HG02885 (cell line): ENCODE measurements at regions not wholly inside any gene's neighbourhood (a gene's known extent, or its start where the extent isn't known, plus 50 kb on each side); places are given as distances from the start of the nearest gene placed in this dataset.

Source experiments
- ATAC-seq: cut with Tn5 transposase; IDR thresholded peaks from one replicate; pipeline ENCODE4 v1.9.1; 2021; ENCODE audit warnings: mild to moderate bottlenecking; ENCODE audit not compliant: unreplicated experiment, poor library complexity

- ATAC-seq, result no peak
Observed at GRCh38 chr5:24909210-24909609, 264.4 kb upstream of the CDH10 start.

DNA sequence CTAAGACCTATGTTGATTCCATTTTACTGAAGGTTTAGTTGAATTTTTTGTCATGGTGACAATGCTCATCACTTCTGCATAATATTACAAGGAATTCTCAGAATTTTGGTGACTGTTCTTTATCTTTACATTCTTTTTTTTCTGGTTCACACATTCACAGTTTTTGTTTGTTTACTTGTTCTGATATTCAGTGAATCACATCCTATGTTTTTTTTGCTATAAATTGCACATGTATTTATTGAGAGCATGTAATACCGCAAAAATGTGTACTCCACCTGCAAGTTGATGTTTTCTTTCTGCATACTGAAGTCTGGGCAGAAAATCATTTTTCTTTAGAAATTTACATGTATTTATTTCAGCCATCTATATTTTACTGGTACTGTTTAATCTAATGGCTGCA is 261.9 kb upstream of the CDH10 start:
- ATAC-seq, result no peak

DNA sequence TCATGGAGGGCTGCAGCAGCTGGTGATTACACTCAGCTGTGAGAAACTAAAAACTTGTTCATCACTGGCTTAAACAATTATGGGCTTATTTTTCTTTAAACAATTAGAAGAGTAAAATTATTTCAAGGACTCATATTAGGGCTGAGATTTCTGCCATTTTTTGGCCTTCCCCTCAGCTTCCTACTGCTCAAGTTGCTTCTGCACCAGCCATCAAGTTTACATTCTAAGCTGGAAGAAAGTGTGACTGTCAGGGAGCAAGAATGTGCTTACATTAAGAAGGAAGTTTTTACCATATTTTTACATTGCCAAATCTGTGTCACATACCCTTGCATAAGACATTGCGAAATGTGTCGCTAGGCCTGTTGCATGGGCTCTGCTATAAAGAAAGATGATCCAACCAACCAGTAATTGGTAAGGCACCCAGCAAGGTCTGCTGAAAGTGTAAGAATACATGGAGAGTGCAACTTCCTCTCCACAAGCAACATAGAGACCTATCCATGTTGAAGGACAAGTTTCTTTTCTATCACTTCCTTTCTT is 260.3 kb upstream of the CDH10 start:
- no peak for ATAC-seq

GRCh38 chr5:24899180-24899579 is 254.4 kb upstream of the CDH10 start:
- no peak for ATAC-seq

DNA sequence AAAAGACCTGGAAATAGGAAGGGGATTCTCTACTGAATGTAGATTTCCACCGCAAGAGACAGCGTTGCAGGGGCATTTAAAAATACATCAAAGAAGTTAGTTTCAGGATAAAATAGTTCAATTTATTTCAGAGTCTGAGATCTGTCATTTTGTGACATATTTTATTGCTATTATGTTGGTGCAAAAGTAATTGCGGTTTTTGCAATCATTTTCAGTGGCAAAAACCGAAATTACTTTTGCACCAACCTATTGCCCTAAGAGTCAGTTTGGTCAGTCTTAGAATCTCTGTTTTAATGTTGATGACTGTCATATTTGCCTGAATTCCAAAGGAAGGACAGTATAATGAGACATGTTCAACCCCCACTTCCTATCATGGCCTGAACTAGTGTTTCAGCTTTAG is 219.5 kb upstream of the CDH10 start:
- ATAC-seq, result no peak

DNA sequence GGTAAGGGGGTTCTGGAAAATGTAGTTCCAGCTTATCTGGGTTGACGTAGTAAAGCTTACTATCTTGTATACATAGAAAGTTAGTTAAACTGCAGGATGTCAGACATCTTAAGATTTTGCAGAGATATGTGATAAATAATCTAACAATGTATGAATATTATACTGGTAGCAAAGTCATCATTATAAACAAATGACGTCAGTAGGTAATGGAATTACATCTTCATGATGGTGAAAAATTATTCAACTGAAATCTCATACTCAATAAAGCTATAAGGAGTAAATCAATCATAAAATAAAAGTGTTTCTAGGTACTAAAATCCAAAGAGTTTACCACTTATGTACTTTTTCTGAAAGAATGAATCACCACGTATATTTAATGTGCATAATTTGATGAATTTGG is 217.3 kb upstream of the CDH10 start:
- ATAC-seq, result no peak

GRCh38 chr5:24855485-24855884 is 210.7 kb upstream of the CDH10 start:
- no peak for ATAC-seq

- ATAC-seq, result no peak
Observed at GRCh38 chr5:24854850-24855249, 210.1 kb upstream of the CDH10 start.

GRCh38 chr5:24854350-24854749 is 209.6 kb upstream of the CDH10 start:
- ATAC-seq, result no peak

- no peak for ATAC-seq
Observed at GRCh38 chr5:24850926-24851486, 206.2 kb upstream of the CDH10 start.

GRCh38 chr5:24849210-24849609 is 204.4 kb upstream of the CDH10 start:
- ATAC-seq, result no peak

GRCh38 chr5:24831989-24832388 is 187.2 kb upstream of the CDH10 start:
- ATAC-seq, result no peak

DNA sequence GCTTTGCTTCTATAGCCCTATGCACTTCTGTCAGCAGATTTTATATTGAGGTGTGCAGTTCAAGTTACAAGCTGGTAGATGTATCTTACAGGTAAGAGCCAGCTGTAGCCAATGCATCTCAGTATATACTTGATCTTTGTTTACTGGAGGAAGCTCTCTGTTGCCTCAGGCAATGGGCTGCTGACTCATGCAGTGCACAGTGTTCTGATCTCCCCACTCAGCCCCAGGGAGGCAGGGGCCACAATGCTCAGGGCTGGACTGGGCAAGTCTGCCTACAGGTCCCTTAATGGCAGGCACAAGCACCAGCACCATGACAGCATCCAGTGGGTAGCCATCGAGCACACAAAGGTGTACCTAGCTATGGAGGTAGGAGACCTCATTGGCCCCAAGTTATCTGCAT is 178.8 kb upstream of the CDH10 start:
- no peak for ATAC-seq

DNA sequence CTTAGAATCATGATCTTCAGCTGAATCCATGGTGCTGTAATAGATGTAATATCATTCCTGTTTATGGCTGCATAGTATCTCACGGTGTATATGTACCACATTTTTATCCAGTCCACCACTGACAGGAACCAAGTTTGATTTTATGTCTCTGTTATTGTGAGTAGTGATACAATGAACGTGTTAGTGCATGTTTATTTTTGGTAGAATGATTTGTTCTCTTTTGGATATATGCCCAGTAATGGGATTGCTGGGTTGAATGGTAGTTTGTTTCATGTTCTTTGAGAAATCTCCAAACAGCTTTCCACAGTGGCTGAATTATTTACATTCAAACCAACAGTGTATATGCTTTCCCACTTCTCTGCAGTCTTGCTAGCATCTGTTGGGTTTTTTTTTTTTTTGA is 175.1 kb upstream of the CDH10 start:
- ATAC-seq, result no peak

DNA sequence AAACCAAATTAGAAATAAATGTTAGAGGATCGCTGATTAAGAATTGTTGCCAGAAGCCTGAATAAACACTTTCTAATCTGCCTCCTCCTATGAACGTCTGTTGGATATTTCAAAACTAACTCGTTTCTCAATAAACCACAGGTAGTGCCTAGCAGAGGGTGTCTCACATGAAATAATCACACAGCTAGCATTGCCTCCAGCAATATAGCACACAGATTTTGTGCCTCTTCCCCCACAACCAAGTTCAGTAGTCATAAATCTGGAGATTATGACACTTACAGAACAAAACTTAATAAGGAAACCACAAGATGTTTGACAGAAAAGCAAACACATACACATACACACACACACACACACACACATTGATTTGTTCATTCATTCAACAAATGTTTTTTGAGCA is 173.2 kb upstream of the CDH10 start:
- no peak for ATAC-seq

DNA sequence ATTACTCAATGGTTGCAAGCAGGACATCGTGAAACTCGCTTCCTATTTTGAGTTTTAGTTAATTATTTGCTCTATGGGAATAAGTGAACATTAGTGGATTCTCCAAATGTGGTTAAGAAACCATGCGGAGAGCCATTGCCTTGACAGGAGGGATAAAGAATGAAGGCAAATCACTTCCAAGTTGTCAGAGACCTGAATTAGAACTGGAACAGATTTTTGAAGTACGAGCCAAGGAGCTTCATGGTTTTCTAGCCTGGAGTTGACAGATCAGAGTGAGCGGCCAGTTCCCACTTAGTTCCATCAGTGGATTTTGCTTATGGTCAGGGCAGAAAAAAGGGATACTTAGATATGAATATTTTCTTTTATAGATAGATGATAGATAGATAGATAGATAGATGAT is 171.4 kb upstream of the CDH10 start:
- ATAC-seq, result no peak

DNA sequence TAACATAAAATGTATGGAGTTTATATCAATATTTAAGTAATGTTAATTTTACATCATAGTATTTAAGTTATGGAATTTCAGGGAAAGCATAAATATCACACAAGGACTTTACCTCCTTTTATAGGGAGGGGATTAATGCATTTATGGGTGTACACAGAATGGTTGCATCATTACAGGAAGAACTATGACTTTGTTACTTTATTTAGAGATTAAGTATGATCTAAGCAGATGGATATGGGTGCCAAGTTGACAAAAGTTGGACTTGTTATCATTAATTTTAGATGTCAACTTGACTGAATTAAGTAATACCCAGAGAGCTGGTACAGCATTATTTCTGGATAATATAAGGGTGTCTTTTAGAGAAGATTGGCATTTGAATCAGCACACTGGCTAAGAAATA is 160.5 kb upstream of the CDH10 start:
- ATAC-seq, result no peak

GRCh38 chr5:24804221-24804681 is 159.5 kb upstream of the CDH10 start:
- ATAC-seq, result no peak

GRCh38 chr5:24791326-24791725 is 146.5 kb upstream of the CDH10 start:
- no peak for ATAC-seq

GRCh38 chr5:24789611-24790351 is 145.0 kb upstream of the CDH10 start:
- ATAC-seq, result no peak

- ATAC-seq, result no peak
Observed at GRCh38 chr5:24788829-24789514, 144.2 kb upstream of the CDH10 start.
